ENCODE measurements at regions not wholly inside any gene's neighbourhood (a gene's known extent, or its start where the extent isn't known, plus 50 kb on each side); places are given as distances from the start of the nearest gene placed in this dataset.

- TF ChIP-seq CTCF (IDR thresholded peaks at IDR 0.05; ENCODE audit: low read depth, low read length, poor library complexity, severe bottlenecking), result no peak
- TF ChIP-seq EZH2phosphoT487 (IDR thresholded peaks at IDR 0.05; ENCODE audit: borderline replicate concordance, low read length), result no peak
Measured at GRCh38 chr2:142561656-142562055, 315.8 kb upstream of the KYNU start.

Measured in DOHH2 (cell line).